RPMI7951 (cell line): ENCODE measurements at regions not wholly inside any gene's neighbourhood (a gene's known extent, or its start where the extent isn't known, plus 50 kb on each side); places are given as distances from the start of the nearest gene placed in this dataset.
"Not testable (repeated sequence)": the region's sequence is repeated elsewhere in the genome, so short reads cannot be mapped to it uniquely, and the experiment has no call there.

ENCODE experiments used
- DNase-seq: peaks from one replicate; pipeline ENCODE4 v3.0.0-alpha.2; 2012; ENCODE audit warnings: low read depth

- no peak for DNase-seq
Measured at GRCh38 chr9:126056312-126057021, 270.2 kb upstream of the MVB12B start.

DNA sequence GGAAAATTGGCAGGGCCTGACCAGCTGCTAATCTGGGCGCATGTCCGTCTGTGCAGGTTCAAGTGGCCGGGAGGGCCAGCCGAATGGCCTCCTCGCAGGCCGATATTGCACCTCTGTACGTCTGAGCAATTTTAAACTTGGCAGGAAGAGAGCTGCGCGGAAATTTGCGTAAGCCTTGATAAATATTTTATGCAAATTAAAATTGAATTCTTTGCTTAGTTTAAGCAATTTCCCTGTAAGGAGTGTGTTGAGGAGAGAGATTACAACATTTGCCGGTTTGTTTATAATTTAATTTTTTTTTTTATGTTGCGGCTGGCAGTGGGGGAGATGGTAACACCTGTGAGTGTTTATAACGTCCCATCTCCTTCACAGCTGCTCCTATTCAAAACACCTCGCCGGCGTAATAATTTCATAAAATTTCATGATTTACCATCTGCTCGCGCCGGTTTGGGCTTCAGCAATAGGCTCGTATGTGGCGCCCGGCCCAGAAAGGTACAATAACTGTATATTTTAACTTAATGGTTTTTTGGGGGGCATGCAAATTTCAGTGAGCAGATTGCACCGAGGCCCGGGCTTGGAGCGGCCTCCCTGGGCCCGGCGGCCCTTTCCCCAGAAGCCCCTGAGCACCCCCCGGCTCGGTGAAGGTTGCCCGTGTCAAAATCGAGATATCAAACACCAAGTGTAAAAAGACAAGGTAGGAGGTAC lies 269.4 kb upstream of the MVB12B start:
- no peak for DNase-seq

DNA sequence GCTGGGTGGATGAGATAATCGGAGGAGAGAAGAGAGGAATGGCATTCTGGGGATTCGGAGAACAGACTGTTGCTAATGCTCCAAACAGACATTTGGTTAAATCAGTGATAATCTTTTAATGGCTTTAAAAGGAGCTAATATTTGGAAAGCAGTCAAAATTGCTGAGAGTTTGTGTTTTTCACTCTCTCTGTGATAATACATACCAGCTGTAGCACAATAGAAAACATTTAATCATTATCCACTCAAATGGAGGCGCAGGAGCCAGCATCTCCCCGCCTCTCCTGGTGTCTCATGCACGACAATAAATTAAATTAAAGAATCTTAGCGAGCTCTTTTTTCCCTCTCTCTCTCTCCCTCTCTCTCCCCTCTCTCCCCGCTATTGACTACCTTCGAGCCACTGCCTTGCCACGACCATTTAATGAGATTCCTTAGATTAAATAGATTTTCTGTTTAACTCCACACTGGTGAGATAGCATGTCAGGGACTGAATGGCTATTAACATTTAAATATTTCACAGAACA lies 268.6 kb upstream of the MVB12B start:
- no peak for DNase-seq

- DNase-seq: no peak
Measured at GRCh38 chr9:126058591-126058990, 268.0 kb upstream of the MVB12B start.

DNA sequence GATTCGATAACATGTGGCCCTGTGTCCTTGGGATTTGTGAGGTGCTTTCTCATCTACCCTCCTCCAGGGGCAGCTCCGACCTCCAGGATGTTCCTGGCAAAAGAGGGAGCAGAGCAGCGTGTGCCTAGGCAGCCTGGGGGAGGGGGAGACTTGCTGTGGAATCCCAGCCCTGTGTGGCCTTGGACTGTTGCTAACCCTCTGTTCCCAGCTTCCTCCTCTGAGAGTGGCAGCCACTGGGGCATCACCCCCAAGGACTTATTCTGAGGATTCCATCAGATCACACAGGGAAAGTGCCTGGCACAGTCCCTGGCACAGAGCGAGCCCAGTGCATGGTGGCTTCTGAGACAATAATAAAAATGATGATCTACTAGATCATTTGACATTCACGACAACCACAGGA lies 265.1 kb upstream of the MVB12B start:
- DNase-seq: no peak

GRCh38 chr9:126062158-126062886 lies 264.3 kb upstream of the MVB12B start:
- no peak for DNase-seq

DNA sequence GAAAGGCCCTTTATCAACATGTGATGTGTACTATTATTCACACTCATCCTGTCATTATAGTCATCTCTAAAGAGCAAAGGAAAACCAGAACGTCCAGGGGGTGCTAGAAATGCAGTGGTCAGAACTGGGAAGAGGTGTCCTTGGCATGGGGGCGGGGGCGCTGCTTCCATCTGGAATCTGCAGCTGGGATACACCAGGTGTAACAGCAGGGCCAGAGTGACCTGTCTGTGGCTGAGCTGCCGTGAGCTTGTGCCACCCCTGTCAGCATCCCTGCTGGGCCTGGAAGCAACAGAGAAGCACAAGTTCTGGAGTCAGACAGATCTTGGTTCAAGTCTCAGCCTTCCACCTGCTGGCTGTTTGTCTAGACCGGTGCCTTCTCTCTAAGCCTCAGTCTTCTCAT lies 263.3 kb upstream of the MVB12B start:
- DNase-seq: no peak

DNA sequence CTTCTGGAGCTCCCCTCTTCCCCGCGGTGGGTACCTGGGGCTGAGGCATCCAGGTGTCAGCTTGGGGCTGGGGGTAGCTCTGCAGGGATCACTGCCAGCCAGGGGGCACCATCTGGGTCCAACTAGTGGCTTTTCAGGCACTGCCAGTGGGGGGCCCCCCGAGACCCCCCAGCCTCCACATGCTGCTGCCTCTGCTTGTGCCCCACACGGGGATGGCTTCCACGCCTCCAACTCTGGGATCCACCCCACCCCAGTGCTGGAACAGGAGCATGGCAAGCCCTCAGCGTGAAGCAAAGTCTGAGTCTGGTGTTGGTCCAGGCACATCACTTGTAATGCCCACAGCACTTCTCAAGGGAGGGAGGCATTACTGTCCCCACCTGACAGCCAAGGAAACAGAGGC lies 260.5 kb upstream of the MVB12B start:
- no peak for DNase-seq

DNA sequence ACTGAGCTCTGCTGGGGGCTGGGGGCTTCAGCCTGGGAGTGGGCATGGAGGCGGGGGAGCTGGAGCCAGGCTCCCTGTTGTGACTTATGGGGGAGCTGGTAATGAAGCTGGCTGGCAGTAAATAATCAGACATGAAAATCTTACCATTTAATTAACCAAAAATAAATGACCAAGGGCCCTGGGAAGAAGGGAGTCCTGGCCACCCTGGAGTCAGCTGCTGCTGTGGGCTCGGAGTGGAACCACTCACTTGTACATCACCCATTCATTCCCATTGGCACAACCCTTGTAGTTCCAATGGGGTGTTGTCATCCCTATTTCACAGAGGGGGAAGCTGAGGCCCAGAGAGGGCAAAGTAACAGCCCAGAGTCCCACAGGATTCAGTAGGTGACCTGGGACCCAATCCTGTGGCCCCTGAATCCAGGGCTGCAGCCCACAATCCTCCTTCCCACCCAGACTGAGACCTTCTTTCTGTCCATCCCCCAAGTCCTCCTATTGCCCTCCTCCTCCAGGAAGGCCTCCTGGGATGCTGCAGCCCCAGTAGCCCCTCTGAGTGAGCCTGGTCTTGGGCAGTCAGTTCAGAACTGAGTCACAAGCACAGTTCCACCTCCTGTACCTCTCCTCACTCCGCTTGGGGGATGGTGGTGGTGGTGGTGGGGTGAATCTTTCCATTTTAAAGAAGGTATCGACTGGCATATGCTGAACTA lies 259.4 kb upstream of the MVB12B start:
- DNase-seq: no peak

DNA sequence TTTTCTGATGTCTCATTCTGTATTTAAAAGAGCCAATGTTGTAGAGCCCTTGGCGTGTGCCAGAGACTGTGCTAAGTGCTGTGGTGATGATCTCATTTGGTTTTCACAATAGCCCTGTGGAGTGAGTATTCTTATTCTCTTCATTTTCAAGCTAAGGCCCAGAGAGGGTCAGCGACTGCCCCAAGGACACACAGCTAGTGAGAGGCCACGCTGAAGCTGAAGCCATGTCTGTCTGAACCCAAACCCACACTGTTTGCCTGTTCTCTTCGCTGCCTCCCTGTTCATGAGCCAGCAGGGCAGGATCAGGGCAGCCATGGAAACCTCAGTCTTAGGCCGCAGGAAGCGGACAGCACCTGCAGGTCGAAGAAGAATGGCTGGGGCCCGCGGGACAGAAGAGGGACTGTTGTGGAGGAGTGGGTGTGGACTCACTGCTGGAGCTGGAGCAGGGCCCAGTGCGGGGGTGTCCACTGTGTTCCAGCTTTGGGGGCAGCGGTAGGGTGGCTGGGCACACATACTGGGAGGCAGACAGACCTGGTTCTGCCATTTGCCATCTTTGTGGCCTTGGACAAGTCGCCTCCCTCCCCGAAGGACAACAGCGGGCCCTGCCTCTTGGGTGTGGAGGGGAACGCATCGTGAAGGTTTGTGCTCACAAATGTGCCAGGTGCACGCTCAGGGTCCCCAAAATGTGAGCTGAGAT lies 257.9 kb upstream of the MVB12B start:
- no peak for DNase-seq

- no peak for DNase-seq
Measured at GRCh38 chr9:126069400-126069955, 257.2 kb upstream of the MVB12B start.

DNA sequence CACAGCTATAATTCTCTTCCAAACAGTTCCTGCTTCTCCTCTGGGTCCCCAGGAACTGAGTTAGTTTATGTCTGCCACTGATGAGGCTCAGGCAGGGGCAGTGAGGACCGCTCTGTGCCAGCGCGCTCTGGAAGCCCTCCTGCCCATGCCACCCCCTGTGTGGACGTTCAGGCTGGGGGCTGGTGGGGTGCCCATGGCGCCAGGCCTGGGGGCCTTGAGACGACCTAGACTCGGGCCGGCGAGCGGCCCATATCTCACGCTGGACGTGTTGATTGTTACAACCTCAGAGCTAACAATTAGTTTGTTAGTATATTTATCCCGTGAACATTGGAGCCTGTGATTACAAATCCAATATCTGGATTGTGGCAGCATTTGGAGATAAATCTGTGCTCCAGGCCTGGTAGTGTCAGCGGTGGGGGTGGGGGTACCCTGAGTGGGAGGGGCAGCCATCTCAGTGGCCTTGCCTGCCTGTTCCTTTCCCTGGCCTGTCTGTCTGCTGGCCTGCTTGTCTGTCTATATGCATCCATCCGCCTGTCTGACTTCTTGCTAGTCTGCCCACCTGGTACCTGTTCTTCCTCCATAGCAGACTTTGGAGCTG lies 256.5 kb upstream of the MVB12B start:
- no peak for DNase-seq

GRCh38 chr9:126071076-126071750 lies 255.4 kb upstream of the MVB12B start:
- DNase-seq: no peak

GRCh38 chr9:126077656-126078055 lies 249.0 kb upstream of the MVB12B start:
- DNase-seq: not testable (repeated sequence)

DNA sequence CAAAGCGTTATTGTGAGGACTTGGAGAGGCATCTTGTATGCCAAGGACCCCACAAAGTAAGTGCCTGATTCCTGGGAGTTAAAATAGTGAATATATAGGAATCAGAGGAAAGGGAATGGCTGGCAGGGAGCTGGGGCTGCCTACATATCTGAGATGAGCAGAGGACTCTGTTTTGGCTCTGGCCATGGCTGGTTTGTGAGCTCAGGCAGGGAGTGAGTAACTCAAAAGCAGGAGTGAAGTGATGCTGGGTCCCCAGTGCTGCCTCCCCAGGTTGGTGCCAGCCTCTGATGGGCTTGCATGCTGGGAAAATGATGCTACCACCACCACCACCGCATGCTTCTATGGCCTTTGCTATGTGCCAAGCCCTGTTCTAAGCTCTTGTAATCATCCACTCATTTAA lies 246.0 kb upstream of the MVB12B start:
- DNase-seq: no peak

GRCh38 chr9:126081746-126082145 lies 244.9 kb upstream of the MVB12B start:
- DNase-seq: no peak

DNA sequence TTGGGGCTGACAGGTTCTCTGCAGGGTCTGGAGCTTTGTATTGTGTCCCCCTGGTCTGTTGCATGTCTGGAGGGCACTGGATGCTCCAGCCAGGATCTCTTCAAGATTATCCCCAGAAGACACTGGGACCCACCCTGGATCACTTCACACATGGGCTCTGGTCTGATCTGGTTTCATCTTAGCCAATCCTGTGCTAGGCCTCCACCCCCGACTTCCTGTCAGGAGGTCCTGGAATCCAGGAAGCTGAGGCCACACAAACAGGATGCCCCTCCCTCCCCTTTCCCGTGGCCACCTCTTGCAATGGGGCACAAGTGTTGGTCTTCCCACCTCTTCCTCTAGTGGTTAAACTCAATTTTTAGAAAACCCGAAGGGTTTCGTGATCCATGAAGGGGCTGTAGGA lies 242.6 kb upstream of the MVB12B start:
- no peak for DNase-seq

GRCh38 chr9:126084696-126085095 lies 241.9 kb upstream of the MVB12B start:
- DNase-seq: no peak

- no peak for DNase-seq
Measured at GRCh38 chr9:126085170-126085569, 241.5 kb upstream of the MVB12B start.

- DNase-seq: no peak
Measured at GRCh38 chr9:126088336-126088735, 238.3 kb upstream of the MVB12B start.
